Hepatocyte (in vitro differentiated cells): ENCODE measurements at regions not wholly inside any gene's neighbourhood (a gene's known extent, or its start where the extent isn't known, plus 50 kb on each side); places are given as distances from the start of the nearest gene placed in this dataset.

Source experiments
- CTCF ChIP-seq: fragments of 200-600 bp; sonication (generic); IDR thresholded peaks from 2 replicates; pipeline ENCODE4 v1.5.1; 2016; ENCODE audit warnings: antibody characterized with exemption, mild to moderate bottlenecking; ENCODE audit not compliant: poor library complexity
- EZH2phosphoT487 ChIP-seq: fragments of 200-600 bp; sonication (generic); IDR thresholded peaks from one replicate; pipeline ENCODE4 v1.6.1; 2018; ENCODE audit warnings: antibody characterized with exemption, mild to moderate bottlenecking, low read depth, moderate library complexity; ENCODE audit not compliant: unreplicated experiment, severe bottlenecking

- no peak for TF ChIP-seq CTCF
- no peak for TF ChIP-seq EZH2phosphoT487
These were observed 348.8 kb upstream of the HS3ST1 start for GRCh38 chr4:11777447-11777846.
